Lower leg skin (tissue), 3 donors: ENCODE measurements at regions not wholly inside any gene's neighbourhood (a gene's known extent, or its start where the extent isn't known, plus 50 kb on each side); places are given as distances from the start of the nearest gene placed in this dataset.

Experiments used
- POLR2A ChIP-seq, 2 donors: fragments of 450-650 bp; IDR thresholded peaks; one replicate each; pipeline ENCODE4 v1.6.1; 2016 to 2017; ENCODE audit warnings: antibody characterized with exemption in 2 of 2, mild to moderate bottlenecking in 1 of 2, moderate library complexity in 1 of 2
- TF ChIP-seq, protein P1 (sequence below), 3 donors: fragments of 450-650 bp; IDR thresholded peaks; one replicate each; pipeline ENCODE4 v1.5.1; 2016; ENCODE audit warnings: antibody characterized with exemption in 3 of 3, mild to moderate bottlenecking in 3 of 3, moderate library complexity in 2 of 3

- no peak for TF ChIP-seq POLR2A (IDR thresholded peaks at IDR 0.05)
- TF ChIP-seq, protein P1, sequence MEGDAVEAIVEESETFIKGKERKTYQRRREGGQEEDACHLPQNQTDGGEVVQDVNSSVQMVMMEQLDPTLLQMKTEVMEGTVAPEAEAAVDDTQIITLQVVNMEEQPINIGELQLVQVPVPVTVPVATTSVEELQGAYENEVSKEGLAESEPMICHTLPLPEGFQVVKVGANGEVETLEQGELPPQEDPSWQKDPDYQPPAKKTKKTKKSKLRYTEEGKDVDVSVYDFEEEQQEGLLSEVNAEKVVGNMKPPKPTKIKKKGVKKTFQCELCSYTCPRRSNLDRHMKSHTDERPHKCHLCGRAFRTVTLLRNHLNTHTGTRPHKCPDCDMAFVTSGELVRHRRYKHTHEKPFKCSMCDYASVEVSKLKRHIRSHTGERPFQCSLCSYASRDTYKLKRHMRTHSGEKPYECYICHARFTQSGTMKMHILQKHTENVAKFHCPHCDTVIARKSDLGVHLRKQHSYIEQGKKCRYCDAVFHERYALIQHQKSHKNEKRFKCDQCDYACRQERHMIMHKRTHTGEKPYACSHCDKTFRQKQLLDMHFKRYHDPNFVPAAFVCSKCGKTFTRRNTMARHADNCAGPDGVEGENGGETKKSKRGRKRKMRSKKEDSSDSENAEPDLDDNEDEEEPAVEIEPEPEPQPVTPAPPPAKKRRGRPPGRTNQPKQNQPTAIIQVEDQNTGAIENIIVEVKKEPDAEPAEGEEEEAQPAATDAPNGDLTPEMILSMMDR (IDR thresholded peaks at IDR 0.05): no peak
These were observed 429.8 kb downstream of the QKI start for GRCh38 chr6:163844357-163844756.
